ENCODE measurements at regions not wholly inside any gene's neighbourhood (a gene's known extent, or its start where the extent isn't known, plus 50 kb on each side); places are given as distances from the start of the nearest gene placed in this dataset.

- DNase-seq: no peak
Observed at GRCh38 chr2:234763002-234763873, 188.6 kb upstream of the SH3BP4 start.

- DNase-seq: no peak
Observed at GRCh38 chr2:234761910-234762309, 189.9 kb upstream of the SH3BP4 start.

- no peak for DNase-seq
Observed at GRCh38 chr2:234754126-234754525, 197.7 kb upstream of the SH3BP4 start.

GRCh38 chr2:234753701-234754100 lies 198.1 kb upstream of the SH3BP4 start:
- DNase-seq: no peak

- DNase-seq: no peak
Observed at GRCh38 chr2:234752966-234753365, 198.9 kb upstream of the SH3BP4 start.

- DNase-seq: peak; percentile 46
Observed at GRCh38 chr2:234751275-234751973, 200.4 kb upstream of the SH3BP4 start.

GRCh38 chr2:234747833-234748559 lies 203.8 kb upstream of the SH3BP4 start:
- DNase-seq: no peak

GRCh38 chr2:234747032-234747431 lies 204.8 kb upstream of the SH3BP4 start:
- DNase-seq: no peak

GRCh38 chr2:234745347-234745746 lies 206.5 kb upstream of the SH3BP4 start:
- DNase-seq: peak; percentile 5

GRCh38 chr2:234741976-234742375 lies 209.8 kb upstream of the SH3BP4 start:
- no peak for DNase-seq

- DNase-seq: no peak
Observed at GRCh38 chr2:234739061-234739460, 212.8 kb upstream of the SH3BP4 start.

- DNase-seq: no peak
Observed at GRCh38 chr2:234735829-234736228, 216.0 kb upstream of the SH3BP4 start.

- no peak for DNase-seq
Observed at GRCh38 chr2:234733795-234734600, 217.8 kb upstream of the SH3BP4 start.

GRCh38 chr2:234733093-234733489 lies 218.7 kb upstream of the SH3BP4 start:
- DNase-seq: no peak

GRCh38 chr2:234732404-234733092 lies 219.3 kb upstream of the SH3BP4 start:
- no peak for DNase-seq

GRCh38 chr2:234731236-234731635 lies 220.6 kb upstream of the SH3BP4 start:
- no peak for DNase-seq

GRCh38 chr2:234730066-234730640 lies 221.7 kb upstream of the SH3BP4 start:
- peak; percentile 23 for DNase-seq

GRCh38 chr2:234725528-234726264 lies 226.1 kb upstream of the SH3BP4 start:
- DNase-seq: no peak

- no peak for DNase-seq
Observed at GRCh38 chr2:234724850-234725249, 227.0 kb upstream of the SH3BP4 start.

GRCh38 chr2:234723400-234723799 lies 226.5 kb upstream of the ARL4C start:
- no peak for DNase-seq

- peak; percentile 3 for DNase-seq
Observed at GRCh38 chr2:234722176-234722575, 225.3 kb upstream of the ARL4C start.
